SK-N-SH treated with all-trans-retinoic acid at 6 μM for 48 hours (cell line): ENCODE measurements at regions not wholly inside any gene's neighbourhood (a gene's known extent, or its start where the extent isn't known, plus 50 kb on each side); places are given as distances from the start of the nearest gene placed in this dataset.

Experiments used
- TCF4 ChIP-seq: fragments of 250-450 bp; sonication (Bioruptor Pico); IDR thresholded peaks from 2 replicates; pipeline ENCODE4 v1.8.0; 2021; ENCODE audit warnings: mild to moderate bottlenecking, moderate library complexity, borderline replicate concordance
- TOX ChIP-seq: fragments of 250-450 bp; sonication (Bioruptor Pico); IDR thresholded peaks from 2 replicates; pipeline ENCODE4 v1.8.0; 2021; ENCODE audit warnings: mild to moderate bottlenecking, moderate library complexity, borderline replicate concordance
- ZNF565 ChIP-seq: fragments of 450-650 bp; formaldehyde crosslinking; conservative IDR thresholded peaks from 2 replicates; pipeline ENCODE4 v1.5.0; 2020; ENCODE audit warnings: low read depth, mild to moderate bottlenecking, moderate library complexity
- ZNF70 ChIP-seq: fragments of 450-650 bp; formaldehyde crosslinking; IDR thresholded peaks from 2 replicates; pipeline ENCODE4 v1.5.0; 2020; ENCODE audit warnings: mild to moderate bottlenecking, moderate library complexity
- TF ChIP-seq, protein P1 (sequence below): fragments of 250-450 bp; sonication (Bioruptor Pico); IDR thresholded peaks from 2 replicates; pipeline ENCODE4 v1.5.1; 2020; ENCODE audit warnings: low read depth, mild to moderate bottlenecking, moderate library complexity
- TF ChIP-seq, protein P2 (sequence below): fragments of 250-450 bp; sonication (Bioruptor Pico); IDR thresholded peaks from 2 replicates; pipeline ENCODE4 v1.5.1; 2021; ENCODE audit warnings: mild to moderate bottlenecking, moderate library complexity
- TF ChIP-seq, protein P3 (sequence below): fragments of 250-450 bp; sonication (Bioruptor Pico); IDR thresholded peaks from 2 replicates; pipeline ENCODE4 v1.8.0; 2021; ENCODE audit warnings: low read depth, mild to moderate bottlenecking, moderate library complexity, borderline replicate concordance
- TF ChIP-seq, protein P4 (sequence below): fragments of 250-450 bp; sonication (Bioruptor Pico); IDR thresholded peaks from 2 replicates; pipeline ENCODE4 v1.8.0; 2020; ENCODE audit warnings: mild to moderate bottlenecking, moderate library complexity, borderline replicate concordance

DNA sequence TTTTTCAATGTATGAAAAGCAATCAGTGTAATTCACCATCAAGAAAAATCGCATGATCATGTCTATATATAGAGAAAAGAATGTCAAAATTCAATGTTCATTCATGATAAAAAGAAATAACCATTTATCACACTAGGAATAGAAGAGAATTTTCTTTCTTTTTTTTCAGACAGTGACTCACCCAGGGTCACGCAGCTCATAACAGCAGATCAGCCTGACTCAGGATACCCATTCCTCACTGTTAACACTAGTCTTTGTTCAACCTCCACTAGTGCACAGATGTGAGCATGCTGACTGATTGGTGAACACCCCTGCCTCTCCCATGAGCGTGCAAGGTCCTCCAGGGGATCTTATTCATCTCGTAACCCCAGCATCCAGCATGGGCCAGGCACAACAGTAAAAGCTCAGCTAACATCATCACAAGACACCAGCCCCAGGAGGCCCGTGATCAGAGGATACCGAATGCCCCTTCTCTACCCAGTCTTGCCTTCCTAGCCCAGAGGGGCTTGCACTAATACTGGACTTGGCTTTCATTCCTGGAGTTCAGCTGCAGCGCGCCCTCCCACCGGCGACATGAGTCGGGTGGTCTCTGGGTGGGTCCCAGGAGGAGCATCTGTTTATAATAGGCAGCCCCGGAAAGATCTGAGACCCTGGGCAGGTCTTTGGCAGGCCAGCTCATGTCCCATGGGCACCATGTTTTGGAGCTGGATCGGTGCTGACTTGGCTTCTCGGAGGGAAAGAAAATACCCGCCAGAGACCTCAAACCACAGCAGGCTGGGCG is 539.5 kb upstream of the SLC10A2 start:
- no peak for TF ChIP-seq ZNF565 (CRISPR knock-in tag)
- TF ChIP-seq, protein P1, sequence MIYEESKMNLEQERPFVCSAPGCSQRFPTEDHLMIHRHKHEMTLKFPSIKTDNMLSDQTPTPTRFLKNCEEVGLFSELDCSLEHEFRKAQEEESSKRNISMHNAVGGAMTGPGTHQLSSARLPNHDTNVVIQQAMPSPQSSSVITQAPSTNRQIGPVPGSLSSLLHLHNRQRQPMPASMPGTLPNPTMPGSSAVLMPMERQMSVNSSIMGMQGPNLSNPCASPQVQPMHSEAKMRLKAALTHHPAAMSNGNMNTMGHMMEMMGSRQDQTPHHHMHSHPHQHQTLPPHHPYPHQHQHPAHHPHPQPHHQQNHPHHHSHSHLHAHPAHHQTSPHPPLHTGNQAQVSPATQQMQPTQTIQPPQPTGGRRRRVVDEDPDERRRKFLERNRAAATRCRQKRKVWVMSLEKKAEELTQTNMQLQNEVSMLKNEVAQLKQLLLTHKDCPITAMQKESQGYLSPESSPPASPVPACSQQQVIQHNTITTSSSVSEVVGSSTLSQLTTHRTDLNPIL, result no peak
- TF ChIP-seq TOX (CRISPR knock-in tag), result no peak
- TF ChIP-seq, protein P2, sequence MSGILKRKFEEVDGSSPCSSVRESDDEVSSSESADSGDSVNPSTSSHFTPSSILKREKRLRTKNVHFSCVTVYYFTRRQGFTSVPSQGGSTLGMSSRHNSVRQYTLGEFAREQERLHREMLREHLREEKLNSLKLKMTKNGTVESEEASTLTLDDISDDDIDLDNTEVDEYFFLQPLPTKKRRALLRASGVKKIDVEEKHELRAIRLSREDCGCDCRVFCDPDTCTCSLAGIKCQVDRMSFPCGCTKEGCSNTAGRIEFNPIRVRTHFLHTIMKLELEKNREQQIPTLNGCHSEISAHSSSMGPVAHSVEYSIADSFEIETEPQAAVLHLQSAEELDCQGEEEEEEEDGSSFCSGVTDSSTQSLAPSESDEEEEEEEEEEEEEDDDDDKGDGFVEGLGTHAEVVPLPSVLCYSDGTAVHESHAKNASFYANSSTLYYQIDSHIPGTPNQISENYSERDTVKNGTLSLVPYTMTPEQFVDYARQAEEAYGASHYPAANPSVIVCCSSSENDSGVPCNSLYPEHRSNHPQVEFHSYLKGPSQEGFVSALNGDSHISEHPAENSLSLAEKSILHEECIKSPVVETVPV (CRISPR knock-in tag), result no peak
- TF ChIP-seq, protein P3, sequence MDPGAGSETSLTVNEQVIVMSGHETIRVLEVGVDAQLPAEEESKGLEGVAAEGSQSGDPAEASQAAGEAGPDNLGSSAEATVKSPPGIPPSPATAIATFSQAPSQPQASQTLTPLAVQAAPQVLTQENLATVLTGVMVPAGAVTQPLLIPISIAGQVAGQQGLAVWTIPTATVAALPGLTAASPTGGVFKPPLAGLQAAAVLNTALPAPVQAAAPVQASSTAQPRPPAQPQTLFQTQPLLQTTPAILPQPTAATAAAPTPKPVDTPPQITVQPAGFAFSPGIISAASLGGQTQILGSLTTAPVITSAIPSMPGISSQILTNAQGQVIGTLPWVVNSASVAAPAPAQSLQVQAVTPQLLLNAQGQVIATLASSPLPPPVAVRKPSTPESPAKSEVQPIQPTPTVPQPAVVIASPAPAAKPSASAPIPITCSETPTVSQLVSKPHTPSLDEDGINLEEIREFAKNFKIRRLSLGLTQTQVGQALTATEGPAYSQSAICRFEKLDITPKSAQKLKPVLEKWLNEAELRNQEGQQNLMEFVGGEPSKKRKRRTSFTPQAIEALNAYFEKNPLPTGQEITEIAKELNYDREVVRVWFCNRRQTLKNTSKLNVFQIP (CRISPR knock-in tag), result no peak
- TF ChIP-seq, protein P4, sequence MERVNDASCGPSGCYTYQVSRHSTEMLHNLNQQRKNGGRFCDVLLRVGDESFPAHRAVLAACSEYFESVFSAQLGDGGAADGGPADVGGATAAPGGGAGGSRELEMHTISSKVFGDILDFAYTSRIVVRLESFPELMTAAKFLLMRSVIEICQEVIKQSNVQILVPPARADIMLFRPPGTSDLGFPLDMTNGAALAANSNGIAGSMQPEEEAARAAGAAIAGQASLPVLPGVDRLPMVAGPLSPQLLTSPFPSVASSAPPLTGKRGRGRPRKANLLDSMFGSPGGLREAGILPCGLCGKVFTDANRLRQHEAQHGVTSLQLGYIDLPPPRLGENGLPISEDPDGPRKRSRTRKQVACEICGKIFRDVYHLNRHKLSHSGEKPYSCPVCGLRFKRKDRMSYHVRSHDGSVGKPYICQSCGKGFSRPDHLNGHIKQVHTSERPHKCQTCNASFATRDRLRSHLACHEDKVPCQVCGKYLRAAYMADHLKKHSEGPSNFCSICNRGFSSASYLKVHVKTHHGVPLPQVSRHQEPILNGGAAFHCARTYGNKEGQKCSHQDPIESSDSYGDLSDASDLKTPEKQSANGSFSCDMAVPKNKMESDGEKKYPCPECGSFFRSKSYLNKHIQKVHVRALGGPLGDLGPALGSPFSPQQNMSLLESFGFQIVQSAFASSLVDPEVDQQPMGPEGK, result no peak
- TF ChIP-seq TCF4 (CRISPR knock-in tag), result no peak
- TF ChIP-seq ZNF70 (CRISPR knock-in tag), result no peak
